ENCODE measurements at regions not wholly inside any gene's neighbourhood (a gene's known extent, or its start where the extent isn't known, plus 50 kb on each side); places are given as distances from the start of the nearest gene placed in this dataset.

- intact Hi-C loops (cut with micrococcal nuclease; ENCODE audit: unreplicated experiment) = no loop called here
These were observed 51.2 kb downstream of the SIPA1L2 start for GRCh38 chr1:232578651-232579195.

DNA sequence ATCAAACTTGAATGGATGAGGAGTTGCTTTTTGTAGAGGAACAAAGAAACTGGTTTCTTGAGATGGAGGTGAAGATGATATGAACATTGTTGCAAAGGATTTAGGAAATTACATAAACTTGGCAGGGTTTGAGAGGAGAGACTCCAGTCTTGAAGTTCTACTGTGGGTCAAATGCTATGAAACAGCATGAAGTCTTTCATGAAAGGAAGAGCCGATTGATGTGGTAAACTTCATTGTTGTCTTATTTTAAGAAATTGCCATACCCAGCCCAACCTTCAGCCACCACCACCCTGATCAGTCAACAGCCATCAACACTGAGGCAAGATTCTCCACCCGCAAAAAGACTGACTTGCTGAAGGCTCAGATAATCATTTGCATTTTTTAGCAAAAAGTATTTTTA, 52.2 kb downstream of the SIPA1L2 start:
- TF ChIP-seq, protein P1, sequence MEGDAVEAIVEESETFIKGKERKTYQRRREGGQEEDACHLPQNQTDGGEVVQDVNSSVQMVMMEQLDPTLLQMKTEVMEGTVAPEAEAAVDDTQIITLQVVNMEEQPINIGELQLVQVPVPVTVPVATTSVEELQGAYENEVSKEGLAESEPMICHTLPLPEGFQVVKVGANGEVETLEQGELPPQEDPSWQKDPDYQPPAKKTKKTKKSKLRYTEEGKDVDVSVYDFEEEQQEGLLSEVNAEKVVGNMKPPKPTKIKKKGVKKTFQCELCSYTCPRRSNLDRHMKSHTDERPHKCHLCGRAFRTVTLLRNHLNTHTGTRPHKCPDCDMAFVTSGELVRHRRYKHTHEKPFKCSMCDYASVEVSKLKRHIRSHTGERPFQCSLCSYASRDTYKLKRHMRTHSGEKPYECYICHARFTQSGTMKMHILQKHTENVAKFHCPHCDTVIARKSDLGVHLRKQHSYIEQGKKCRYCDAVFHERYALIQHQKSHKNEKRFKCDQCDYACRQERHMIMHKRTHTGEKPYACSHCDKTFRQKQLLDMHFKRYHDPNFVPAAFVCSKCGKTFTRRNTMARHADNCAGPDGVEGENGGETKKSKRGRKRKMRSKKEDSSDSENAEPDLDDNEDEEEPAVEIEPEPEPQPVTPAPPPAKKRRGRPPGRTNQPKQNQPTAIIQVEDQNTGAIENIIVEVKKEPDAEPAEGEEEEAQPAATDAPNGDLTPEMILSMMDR (IDR thresholded peaks at IDR 0.05) = no peak
- TF ChIP-seq POLR2AphosphoS5 (IDR thresholded peaks at IDR 0.05; ENCODE audit: low read depth, low read length) = no peak
- TF ChIP-seq REST (IDR thresholded peaks at IDR 0.05; ENCODE audit: insufficient read depth in 1 of 2, low read depth in 2 of 2, low read length in 1 of 2) = no peak
- no peak for TF ChIP-seq SIN3A (IDR thresholded peaks at IDR 0.05; ENCODE audit: borderline replicate concordance, insufficient read depth, low read depth, low read length)
- no peak for TF ChIP-seq TCF7L2 (IDR thresholded peaks at IDR 0.05; ENCODE audit: low read depth, low read length)
- CTCF ChIA-PET = no interaction called here
- ATAC-seq = no peak
- POLR2A ChIA-PET = no interaction called here
- Histone ChIP-seq H3K36me3 (ENCODE audit: control insufficient read depth, insufficient read depth, low read length) (no peaks in the 10 kb centered on the region), H3K4me1 (ENCODE audit: control insufficient read depth, insufficient read depth, low read length) (no peaks in the 10 kb centered on the region; the same call in 1 of the 2 replicates), H3K9me3 (ENCODE audit: control insufficient read depth, insufficient read depth, low read depth, low read length) (no peaks in the 10 kb centered on the region), H3K4me3 (ENCODE audit: low read depth in 2 of 2, low read length in 2 of 2) (no peak overlapping the region), H3K27ac (ENCODE audit: low read length) (no peak overlapping the region), H3K27me3 (ENCODE audit: control insufficient read depth, insufficient read depth, low read length) (no peaks in the 10 kb centered on the region)
- no peak for DNase-seq (ENCODE audit: low read depth, low spot score)
- in situ Hi-C loops (cut with HindIII; ENCODE audit: low pct_unique_long_range_greater_than_20kb, low sequenced_read_pairs) (no loop called here), intact Hi-C loops (cut with micrococcal nuclease; ENCODE audit: unreplicated experiment) (no loop called here)
- no TSS peak for BruUV-seq (replicated peaks)

More at GRCh38 chr1:232578651-232579195, 51.2 kb downstream of the SIPA1L2 start:
- Histone ChIP-seq H3K36me3 (ENCODE audit: control insufficient read depth, insufficient read depth, low read length) (no peaks in the 10 kb centered on the region), H3K4me3 (ENCODE audit: low read depth in 2 of 2, low read length in 2 of 2) (no peak overlapping the region), H3K9me3 (ENCODE audit: control insufficient read depth, insufficient read depth, low read depth, low read length) (no peaks in the 10 kb centered on the region), H3K4me1 (ENCODE audit: control insufficient read depth, insufficient read depth, low read length) (no peaks in the 10 kb centered on the region; the same call in 1 of the 2 replicates), H3K27ac (ENCODE audit: low read length) (no peak overlapping the region), H3K27me3 (ENCODE audit: control insufficient read depth, insufficient read depth, low read length) (no peaks in the 10 kb centered on the region)
- ChIA-PET CTCF (no interaction called here), POLR2A (no interaction called here)
- TF ChIP-seq REST (IDR thresholded peaks at IDR 0.05; ENCODE audit: insufficient read depth in 1 of 2, low read depth in 2 of 2, low read length in 1 of 2) = no peak
- no peak for TF ChIP-seq POLR2AphosphoS5 (IDR thresholded peaks at IDR 0.05; ENCODE audit: low read depth, low read length)
- TF ChIP-seq, protein P1 (IDR thresholded peaks at IDR 0.05) = no peak
- TF ChIP-seq TCF7L2 (IDR thresholded peaks at IDR 0.05; ENCODE audit: low read depth, low read length) = no peak
- no peak for TF ChIP-seq SIN3A (IDR thresholded peaks at IDR 0.05; ENCODE audit: borderline replicate concordance, insufficient read depth, low read depth, low read length)
- ATAC-seq (no peak), DNase-seq (ENCODE audit: low read depth, low spot score) (no peak)
- no TSS peak for BruUV-seq (replicated peaks)
- in situ Hi-C loops (cut with HindIII; ENCODE audit: low pct_unique_long_range_greater_than_20kb, low sequenced_read_pairs) = no loop called here
